Mucosa of rectum (tissue), 2 donors: ENCODE measurements at regions not wholly inside any gene's neighbourhood (a gene's known extent, or its start where the extent isn't known, plus 50 kb on each side); places are given as distances from the start of the nearest gene placed in this dataset.

Source experiments
- H3K27ac ChIP-seq, 2 donors: one replicate each; pipeline ENCODE4 v1.7.0; 2013; ENCODE audit warnings: inconsistent platforms in 2 of 2, low read depth in 2 of 2, low read length in 2 of 2
- H3K27me3 ChIP-seq, 2 donors: one replicate each; pipeline ENCODE4 v1.7.0; 2013; ENCODE audit warnings: low read length in 2 of 2; ENCODE audit not compliant: control insufficient read depth in 2 of 2, insufficient read depth in 2 of 2
- H3K36me3 ChIP-seq, 2 donors: one replicate each; pipeline ENCODE4 v1.7.0; 2013; ENCODE audit warnings: low read length in 2 of 2; ENCODE audit not compliant: control insufficient read depth in 2 of 2, insufficient read depth in 2 of 2
- H3K4me1 ChIP-seq, 2 donors: one replicate each; pipeline ENCODE4 v1.7.0; 2013; ENCODE audit warnings: low read length in 2 of 2, mild to moderate bottlenecking in 1 of 2; ENCODE audit not compliant: control insufficient read depth in 2 of 2, insufficient read depth in 2 of 2
- H3K4me3 ChIP-seq, 2 donors: one replicate each; pipeline ENCODE4 v1.7.0; 2013; ENCODE audit warnings: low read length in 2 of 2
- H3K9ac ChIP-seq, 2 donors: one replicate each; pipeline ENCODE4 v1.7.0; 2013; ENCODE audit warnings: low read length in 2 of 2, low read depth in 1 of 2, mild to moderate bottlenecking in 1 of 2
- H3K9me3 ChIP-seq, 2 donors: one replicate each; pipeline ENCODE4 v1.7.0; 2013; ENCODE audit warnings: low read length in 2 of 2; ENCODE audit not compliant: control insufficient read depth in 2 of 2
- donor health status: healthy.
- donor health status: Normal muscosa, but diverticular disease.

GRCh38 chr16:9374061-9374460, 282.6 kb downstream of the HAPSTR1 start:
- Histone ChIP-seq H3K27me3 (no peaks in the 10 kb centered on the region), H3K9ac (no peak overlapping the region), H3K4me1 (peaks cover 0 to 11% of the 10 kb centered on the region in 2 donors), H3K9me3 (no peaks in the 10 kb centered on the region), H3K4me3 (no peak overlapping the region), H3K27ac (no peak overlapping the region), H3K36me3 (no peaks in the 10 kb centered on the region)

- no peaks in the 10 kb centered on the region for H3K36me3 ChIP-seq
- H3K9ac ChIP-seq = no peak overlapping the region
- H3K27me3 ChIP-seq = no peaks in the 10 kb centered on the region
- H3K4me3 ChIP-seq = no peak overlapping the region
- H3K9me3 ChIP-seq = no peaks in the 10 kb centered on the region
- no peak overlapping the region for H3K27ac ChIP-seq
- H3K4me1 ChIP-seq = no peaks in the 10 kb centered on the region
Observed at GRCh38 chr16:9378876-9379275, 287.4 kb downstream of the HAPSTR1 start.

GRCh38 chr16:9380221-9380620, 288.8 kb downstream of the HAPSTR1 start:
- Histone ChIP-seq H3K36me3 (no peaks in the 10 kb centered on the region), H3K4me1 (no peaks in the 10 kb centered on the region), H3K9me3 (no peaks in the 10 kb centered on the region), H3K4me3 (no peak overlapping the region), H3K27ac (no peak overlapping the region), H3K27me3 (no peaks in the 10 kb centered on the region), H3K9ac (no peak overlapping the region)

- Histone ChIP-seq H3K4me1 (no peaks in the 10 kb centered on the region), H3K36me3 (no peaks in the 10 kb centered on the region), H3K9me3 (no peaks in the 10 kb centered on the region), H3K4me3 (no peak overlapping the region), H3K27ac (no peak overlapping the region), H3K27me3 (no peaks in the 10 kb centered on the region), H3K9ac (no peak overlapping the region)
Observed at GRCh38 chr16:9381399-9381798, 290.0 kb downstream of the HAPSTR1 start.

GRCh38 chr16:9381905-9382304, 290.5 kb downstream of the HAPSTR1 start:
- H3K27me3 ChIP-seq = no peaks in the 10 kb centered on the region
- no peak overlapping the region for H3K9ac ChIP-seq
- no peaks in the 10 kb centered on the region for H3K36me3 ChIP-seq
- no peaks in the 10 kb centered on the region for H3K4me1 ChIP-seq
- no peak overlapping the region for H3K4me3 ChIP-seq
- H3K9me3 ChIP-seq = no peaks in the 10 kb centered on the region
- H3K27ac ChIP-seq = no peak overlapping the region

- no peaks in the 10 kb centered on the region for H3K27me3 ChIP-seq
- no peaks in the 10 kb centered on the region for H3K9me3 ChIP-seq
- H3K9ac ChIP-seq = no peak overlapping the region
- no peaks in the 10 kb centered on the region for H3K4me1 ChIP-seq
- no peak overlapping the region for H3K4me3 ChIP-seq
- H3K36me3 ChIP-seq = no peaks in the 10 kb centered on the region
- H3K27ac ChIP-seq = no peak overlapping the region
Observed at GRCh38 chr16:9383281-9383680, 291.8 kb downstream of the HAPSTR1 start.

- no peak overlapping the region for H3K27ac ChIP-seq
- H3K27me3 ChIP-seq = no peaks in the 10 kb centered on the region
- no peaks in the 10 kb centered on the region for H3K4me1 ChIP-seq
- H3K36me3 ChIP-seq = no peaks in the 10 kb centered on the region
- H3K4me3 ChIP-seq = no peak overlapping the region
- H3K9me3 ChIP-seq = peaks cover 0 to 2% of the 10 kb centered on the region in 2 donors
- no peak overlapping the region for H3K9ac ChIP-seq
Observed at GRCh38 chr16:9384141-9384540, 292.7 kb downstream of the HAPSTR1 start.

- no peaks in the 10 kb centered on the region for H3K36me3 ChIP-seq
- no peaks in the 10 kb centered on the region for H3K27me3 ChIP-seq
- no peak overlapping the region for H3K27ac ChIP-seq
- peaks cover 0 to 6% of the 10 kb centered on the region in 2 donors for H3K9me3 ChIP-seq
- H3K9ac ChIP-seq = no peak overlapping the region
- no peaks in the 10 kb centered on the region for H3K4me1 ChIP-seq
- H3K4me3 ChIP-seq = no peak overlapping the region
Observed at GRCh38 chr16:9389543-9390207, 298.2 kb downstream of the HAPSTR1 start.

- H3K4me3 ChIP-seq = no peak overlapping the region
Observed at GRCh38 chr16:9392956-9393355, 301.5 kb downstream of the HAPSTR1 start.

GRCh38 chr16:9393591-9393990, 302.1 kb downstream of the HAPSTR1 start:
- H3K27ac ChIP-seq = no peak overlapping the region
- H3K9ac ChIP-seq = no peak overlapping the region
- no peaks in the 10 kb centered on the region for H3K36me3 ChIP-seq
- H3K4me1 ChIP-seq = peaks cover 0 to 10% of the 10 kb centered on the region in 2 donors
- H3K27me3 ChIP-seq = no peaks in the 10 kb centered on the region
- no peak overlapping the region for H3K4me3 ChIP-seq
- H3K9me3 ChIP-seq = peaks cover 0 to 4% of the 10 kb centered on the region in 2 donors

More at GRCh38 chr16:9392956-9393355, 301.5 kb downstream of the HAPSTR1 start:
- H3K9ac ChIP-seq = no peak overlapping the region
- no peaks in the 10 kb centered on the region for H3K36me3 ChIP-seq
- H3K9me3 ChIP-seq = peaks cover 0 to 6% of the 10 kb centered on the region in 2 donors
- no peaks in the 10 kb centered on the region for H3K27me3 ChIP-seq
- H3K27ac ChIP-seq = no peak overlapping the region
- H3K4me1 ChIP-seq = peaks cover 0 to 10% of the 10 kb centered on the region in 2 donors
